ACC112 (cell line): ENCODE measurements at regions not wholly inside any gene's neighbourhood (a gene's known extent, or its start where the extent isn't known, plus 50 kb on each side); places are given as distances from the start of the nearest gene placed in this dataset.
A peak's percentile ranks its signal among the peaks of the same experiment; 100 is the strongest.

Experiments used
- H2AFZ ChIP-seq: fragments of 200-600 bp; sonication (generic); one replicate; pipeline ENCODE4 v1.6.0; 2017; ENCODE audit warnings: antibody characterized with exemption, low read length; ENCODE audit not compliant: unreplicated experiment
- H3K27ac ChIP-seq: fragments of 200-600 bp; sonication (generic); 2 replicates; pipeline ENCODE4 v1.5.1; 2014; ENCODE audit warnings: low read depth, mild to moderate bottlenecking, antibody characterized with exemption, low read length, moderate library complexity
- H3K27me3 ChIP-seq: fragments of 200-600 bp; sonication (generic); 2 replicates; pipeline ENCODE4 v1.6.1; 2014; ENCODE audit warnings: mild to moderate bottlenecking, antibody characterized with exemption, low read length, moderate library complexity, mixed read lengths; ENCODE audit not compliant: insufficient read depth
- H3K36me3 ChIP-seq: fragments of 200-600 bp; sonication (generic); 2 replicates; pipeline ENCODE4 v1.6.1; 2016; ENCODE audit warnings: mild to moderate bottlenecking, antibody characterized with exemption, low read length, moderate library complexity, mixed read lengths; ENCODE audit not compliant: insufficient read depth
- H3K4me1 ChIP-seq: fragments of 200-600 bp; sonication (generic); one replicate; pipeline ENCODE4 v1.6.1; 2016; ENCODE audit warnings: low read length, mixed read lengths; ENCODE audit not compliant: insufficient read depth, unreplicated experiment, control insufficient read depth
- H3K4me3 ChIP-seq: fragments of 200-600 bp; sonication (generic); 2 replicates; pipeline ENCODE4 v1.5.1; 2014; ENCODE audit warnings: mild to moderate bottlenecking, low read depth, low read length
- H3K79me2 ChIP-seq: fragments of 200-600 bp; sonication (generic); one replicate; pipeline ENCODE4 v1.6.0; 2016; ENCODE audit warnings: low read length; ENCODE audit not compliant: control insufficient read depth, unreplicated experiment, insufficient read depth

GRCh38 chr14:97630249-97630648 lies 833.1 kb downstream of the VRK1 start:
- Histone ChIP-seq H2AFZ (no peak overlapping the region), H3K4me1 (no peaks in the 10 kb centered on the region), H3K27me3 (no peaks in the 10 kb centered on the region), H3K27ac (no peak overlapping the region), H3K79me2 (no peaks in the 10 kb centered on the region), H3K36me3 (no peaks in the 10 kb centered on the region), H3K4me3 (no peak overlapping the region)

- Histone ChIP-seq H2AFZ (no peak overlapping the region), H3K4me1 (no peaks in the 10 kb centered on the region), H3K27ac (no peak overlapping the region), H3K4me3 (no peak overlapping the region), H3K79me2 (no peaks in the 10 kb centered on the region), H3K36me3 (no peaks in the 10 kb centered on the region), H3K27me3 (no peaks in the 10 kb centered on the region)
Measured at GRCh38 chr14:97633131-97633738, 836.1 kb downstream of the VRK1 start.

DNA sequence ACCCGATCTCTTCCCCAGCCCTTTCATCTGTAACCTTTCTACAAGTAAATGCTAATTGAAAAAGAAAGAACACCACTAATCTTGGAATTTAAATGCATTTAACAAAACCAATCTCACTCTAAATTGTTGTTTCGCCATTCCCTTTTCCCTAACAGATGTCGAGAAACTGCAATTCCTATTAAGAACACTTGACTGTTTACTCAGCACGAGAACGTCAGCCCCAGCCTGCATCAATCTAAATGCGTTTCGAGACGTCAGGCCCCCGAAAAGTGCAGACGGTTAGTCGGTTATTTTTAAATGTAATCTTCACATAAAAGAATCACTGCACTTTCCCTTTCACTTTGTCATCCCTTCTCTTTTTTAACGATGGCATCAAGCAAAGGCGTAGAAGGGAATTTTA lies 837.6 kb downstream of the VRK1 start:
- no peaks in the 10 kb centered on the region for H3K27me3 ChIP-seq
- H3K27ac ChIP-seq = no peak overlapping the region
- no peaks in the 10 kb centered on the region for H3K79me2 ChIP-seq
- no peaks in the 10 kb centered on the region for H3K36me3 ChIP-seq
- H3K4me3 ChIP-seq = peak overlapping the region; percentile 23; the same call in 1 of the 2 replicates
- H3K4me1 ChIP-seq = no peaks in the 10 kb centered on the region
- H2AFZ ChIP-seq = peak overlapping the region; percentile 4

- Histone ChIP-seq H3K36me3 (no peaks in the 10 kb centered on the region), H3K4me1 (no peaks in the 10 kb centered on the region), H3K27me3 (no peaks in the 10 kb centered on the region), H2AFZ (no peak overlapping the region), H3K27ac (no peak overlapping the region), H3K4me3 (no peak overlapping the region), H3K79me2 (no peaks in the 10 kb centered on the region)
Measured at GRCh38 chr14:97638864-97639263, 841.7 kb downstream of the VRK1 start.

DNA sequence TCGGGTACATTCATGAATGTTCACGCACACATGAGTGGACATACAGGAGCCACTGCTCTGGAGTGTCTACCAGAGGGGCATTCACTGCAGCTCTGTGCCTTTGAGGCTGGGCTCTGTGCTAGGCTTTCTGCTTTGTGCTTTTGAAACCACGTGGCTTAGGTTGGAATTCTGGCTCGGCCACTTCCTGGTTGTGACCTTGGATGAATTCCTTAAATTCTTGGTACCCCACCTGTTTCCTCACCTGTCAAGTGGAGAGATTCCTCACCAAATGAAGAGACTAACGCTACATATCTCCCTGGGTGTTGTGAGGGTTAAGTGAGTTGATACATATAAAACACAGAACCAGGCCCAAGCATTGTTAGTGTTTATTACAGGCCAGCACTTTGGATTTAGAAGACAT lies 842.8 kb downstream of the VRK1 start:
- Histone ChIP-seq H2AFZ (no peak overlapping the region), H3K4me1 (no peaks in the 10 kb centered on the region), H3K79me2 (no peaks in the 10 kb centered on the region), H3K27ac (no peak overlapping the region), H3K4me3 (no peak overlapping the region), H3K27me3 (no peaks in the 10 kb centered on the region), H3K36me3 (no peaks in the 10 kb centered on the region)

DNA sequence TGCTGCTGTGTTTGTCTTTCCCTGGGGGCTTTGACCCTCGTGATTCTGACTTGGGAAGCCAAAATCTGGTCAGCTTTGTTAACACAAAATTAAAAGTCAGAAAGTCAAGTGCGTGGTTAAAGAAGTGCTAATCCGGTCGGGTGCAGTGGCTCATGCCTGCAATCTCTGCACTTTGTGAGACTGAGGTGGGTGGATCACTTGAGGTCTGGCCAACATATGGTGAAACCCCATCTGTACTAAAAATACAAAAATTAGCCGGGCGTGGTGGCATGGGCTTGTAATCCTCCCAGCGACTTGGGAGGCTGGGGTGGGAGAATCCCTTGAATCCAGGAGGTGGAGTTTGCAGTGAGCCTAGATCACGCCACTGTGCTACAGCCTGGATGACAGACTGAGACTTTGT lies 844.6 kb downstream of the VRK1 start:
- no peaks in the 10 kb centered on the region for H3K4me1 ChIP-seq
- H3K27ac ChIP-seq = no peak overlapping the region
- H3K36me3 ChIP-seq = no peaks in the 10 kb centered on the region
- H3K4me3 ChIP-seq = no peak overlapping the region
- H3K79me2 ChIP-seq = no peaks in the 10 kb centered on the region
- no peak overlapping the region for H2AFZ ChIP-seq
- no peaks in the 10 kb centered on the region for H3K27me3 ChIP-seq

DNA sequence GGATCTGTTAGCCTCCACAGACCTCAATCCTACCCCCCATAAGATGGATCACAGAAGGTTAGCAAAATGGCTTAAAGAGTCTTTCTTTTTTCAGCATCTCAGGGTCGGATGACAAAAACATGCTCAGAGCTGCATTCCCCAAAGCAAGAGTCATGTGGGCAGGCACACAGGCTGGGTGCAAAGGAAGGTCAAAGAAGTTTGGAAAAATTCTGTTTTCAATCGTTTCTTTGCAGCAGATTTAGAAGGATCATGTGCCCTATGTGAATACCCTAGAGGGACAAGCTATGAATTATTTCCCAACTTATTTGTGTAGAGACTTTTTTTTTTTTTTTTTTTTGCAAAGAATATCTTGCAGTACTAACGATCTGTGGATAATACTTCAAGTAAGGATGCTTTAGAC lies 845.4 kb downstream of the VRK1 start:
- H3K79me2 ChIP-seq = no peaks in the 10 kb centered on the region
- H3K4me1 ChIP-seq = no peaks in the 10 kb centered on the region
- H3K27ac ChIP-seq = no peak overlapping the region
- no peaks in the 10 kb centered on the region for H3K27me3 ChIP-seq
- H3K4me3 ChIP-seq = no peak overlapping the region
- no peak overlapping the region for H2AFZ ChIP-seq
- H3K36me3 ChIP-seq = no peaks in the 10 kb centered on the region

DNA sequence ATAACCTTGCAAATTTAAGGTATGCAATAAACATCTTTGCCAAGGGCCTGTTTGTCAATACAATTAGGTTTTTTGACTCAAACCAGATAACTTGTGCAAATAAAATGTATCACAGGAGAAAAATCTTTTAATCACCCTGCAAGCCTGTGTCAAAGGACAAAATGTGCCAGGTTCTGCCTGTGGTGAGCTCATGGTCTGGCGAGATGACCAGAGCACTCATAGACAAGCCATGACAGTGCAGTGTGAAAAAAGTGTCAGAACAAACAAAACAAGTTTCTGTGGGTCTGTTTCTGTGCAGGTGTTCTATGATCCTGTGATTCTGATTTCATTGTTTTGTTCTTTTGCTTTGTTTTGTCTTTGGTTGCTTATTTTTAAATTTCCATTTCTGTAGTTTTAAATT lies 847.2 kb downstream of the VRK1 start:
- Histone ChIP-seq H3K36me3 (no peaks in the 10 kb centered on the region), H3K27me3 (no peaks in the 10 kb centered on the region), H2AFZ (no peak overlapping the region), H3K79me2 (no peaks in the 10 kb centered on the region), H3K4me3 (no peak overlapping the region), H3K27ac (no peak overlapping the region), H3K4me1 (no peaks in the 10 kb centered on the region)

DNA sequence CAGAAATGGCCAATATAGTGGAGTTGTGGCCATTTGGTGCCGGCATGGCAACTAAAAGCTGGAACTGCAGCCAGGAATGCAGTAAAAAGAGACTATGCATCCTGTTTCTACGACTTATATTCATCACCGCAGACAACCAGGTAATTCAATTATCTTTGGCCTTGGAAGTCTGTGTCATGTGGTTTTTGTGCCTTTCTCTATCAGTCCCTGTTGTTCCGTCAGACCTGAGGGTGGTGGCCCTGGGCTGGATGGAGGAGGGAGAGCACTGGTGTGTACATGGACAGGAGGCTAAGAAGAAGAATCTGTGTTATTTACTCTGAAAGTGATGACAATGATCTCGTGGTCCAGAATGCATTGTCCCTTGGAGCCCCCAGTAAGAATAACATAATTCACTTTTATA lies 852.6 kb downstream of the VRK1 start:
- Histone ChIP-seq H3K36me3 (no peaks in the 10 kb centered on the region), H3K4me1 (no peaks in the 10 kb centered on the region), H3K79me2 (no peaks in the 10 kb centered on the region), H3K4me3 (no peak overlapping the region), H2AFZ (no peak overlapping the region), H3K27ac (no peak overlapping the region), H3K27me3 (no peaks in the 10 kb centered on the region)

DNA sequence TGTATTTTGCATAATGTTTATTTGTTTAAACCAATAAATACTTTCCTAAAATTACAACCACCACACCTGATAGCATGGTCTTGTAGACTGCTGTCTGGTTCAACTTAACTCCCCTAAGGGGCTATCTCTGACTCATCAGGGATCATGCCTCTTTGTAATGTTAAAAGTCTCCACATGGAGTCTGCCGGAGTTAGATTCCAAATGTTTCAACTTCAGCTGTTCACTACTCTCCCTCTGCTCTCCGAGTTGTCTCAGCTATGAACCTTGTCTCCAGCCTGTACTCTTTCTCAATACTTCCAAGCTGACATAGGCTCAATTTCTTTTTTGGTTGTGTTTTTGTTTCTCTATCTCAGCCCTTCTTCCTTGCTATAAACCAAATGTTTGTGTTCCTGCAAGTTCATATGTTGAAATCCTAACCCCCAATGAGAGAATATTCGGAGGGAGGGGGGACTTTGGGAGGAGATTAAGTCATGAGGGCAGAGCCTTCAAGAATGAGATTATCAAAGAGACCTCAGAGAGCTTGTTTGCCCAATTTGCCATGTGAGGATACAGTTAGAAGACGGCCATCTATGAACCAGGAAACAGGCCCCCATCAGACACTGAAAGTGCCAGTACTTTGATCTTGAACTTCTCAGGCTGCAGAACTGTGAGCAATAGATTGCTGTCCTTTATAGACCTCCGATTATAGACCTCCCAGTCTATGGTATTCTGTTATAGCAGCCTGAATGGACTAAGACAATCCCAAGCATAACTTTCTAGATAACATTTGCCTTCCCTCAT lies 858.2 kb downstream of the VRK1 start:
- Histone ChIP-seq H3K36me3 (no peaks in the 10 kb centered on the region), H2AFZ (no peak overlapping the region), H3K27me3 (no peaks in the 10 kb centered on the region), H3K4me3 (no peak overlapping the region), H3K79me2 (no peaks in the 10 kb centered on the region), H3K27ac (no peak overlapping the region), H3K4me1 (no peaks in the 10 kb centered on the region)

DNA sequence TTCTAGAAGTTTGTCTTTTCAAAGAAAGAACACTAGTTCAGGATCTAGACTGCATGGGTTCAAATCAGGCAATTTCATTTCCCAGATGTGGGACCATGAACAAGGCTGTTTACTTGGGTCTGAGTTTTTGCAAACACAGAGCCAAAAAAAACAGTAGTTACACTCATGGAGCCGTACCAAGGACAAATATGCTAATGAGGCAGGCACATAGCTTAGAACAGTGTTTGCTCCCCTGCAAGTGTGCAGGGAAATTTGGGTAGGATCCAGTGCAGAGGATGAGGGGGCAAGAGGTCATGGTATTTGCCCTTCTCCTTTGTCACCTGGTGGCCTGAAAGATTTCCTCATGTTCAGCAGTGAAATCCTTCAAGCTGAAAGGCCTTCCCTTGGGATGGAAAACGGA lies 860.4 kb downstream of the VRK1 start:
- Histone ChIP-seq H2AFZ (no peak overlapping the region), H3K79me2 (no peaks in the 10 kb centered on the region), H3K27me3 (no peaks in the 10 kb centered on the region), H3K4me1 (no peaks in the 10 kb centered on the region), H3K36me3 (no peaks in the 10 kb centered on the region), H3K27ac (no peak overlapping the region), H3K4me3 (no peak overlapping the region)
